ENCODE measurements at regions not wholly inside any gene's neighbourhood (a gene's known extent, or its start where the extent isn't known, plus 50 kb on each side); places are given as distances from the start of the nearest gene placed in this dataset.

DNA sequence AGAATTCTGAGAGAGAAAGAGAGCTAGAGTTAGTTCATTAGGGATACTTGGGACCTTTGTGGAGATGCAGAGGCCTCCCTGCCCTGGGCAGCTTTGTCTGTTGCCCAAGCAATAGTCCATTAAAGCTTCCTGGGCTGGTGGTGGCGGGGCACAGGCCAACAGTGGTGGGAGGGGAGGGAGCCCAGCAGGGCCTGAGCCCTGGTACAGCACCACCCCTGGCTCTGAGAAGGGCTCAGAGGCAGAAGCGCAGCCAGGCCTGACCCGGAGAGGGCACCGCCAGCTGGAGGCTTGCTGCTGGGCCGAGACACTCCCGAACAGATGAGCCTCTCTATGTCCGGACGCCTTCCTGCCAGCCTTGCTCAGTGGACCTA lies 65.3 kb downstream of the EFNB1 start (continued):
- no peak for TF ChIP-seq MAX (IDR thresholded peaks at IDR 0.05; ENCODE audit: low read depth)
- no peak for TF ChIP-seq TAF1 (IDR thresholded peaks at IDR 0.05; ENCODE audit: borderline replicate concordance, low read depth, low read length)
- no peak for TF ChIP-seq EP300 (IDR thresholded peaks at IDR 0.05; ENCODE audit: borderline replicate concordance in 1 of 2, low read depth in 1 of 2, low read length in 1 of 2)
- no peak for TF ChIP-seq RCOR1 (IDR thresholded peaks at IDR 0.05; ENCODE audit: low read length)
- TF ChIP-seq, protein P1, sequence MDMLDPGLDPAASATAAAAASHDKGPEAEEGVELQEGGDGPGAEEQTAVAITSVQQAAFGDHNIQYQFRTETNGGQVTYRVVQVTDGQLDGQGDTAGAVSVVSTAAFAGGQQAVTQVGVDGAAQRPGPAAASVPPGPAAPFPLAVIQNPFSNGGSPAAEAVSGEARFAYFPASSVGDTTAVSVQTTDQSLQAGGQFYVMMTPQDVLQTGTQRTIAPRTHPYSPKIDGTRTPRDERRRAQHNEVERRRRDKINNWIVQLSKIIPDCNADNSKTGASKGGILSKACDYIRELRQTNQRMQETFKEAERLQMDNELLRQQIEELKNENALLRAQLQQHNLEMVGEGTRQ (IDR thresholded peaks at IDR 0.05; ENCODE audit: borderline replicate concordance, low read depth, low read length), result no peak

- Histone ChIP-seq H4K20me1 (ENCODE audit: insufficient read depth) (no peaks in the 10 kb centered on the region), H3K4me2 (no peak overlapping the region), H3K36me3 (replicated peaks in 1 of 2; ENCODE audit: control insufficient read depth in 1 of 2, insufficient read depth in 2 of 2, low read length in 1 of 2) (no peaks in the 10 kb centered on the region), H3K79me2 (ENCODE audit: insufficient read depth) (no peaks in the 10 kb centered on the region), H3K9ac (no peak overlapping the region), H3K27me3 (ENCODE audit: insufficient read depth) (peaks cover 21% of the 10 kb centered on the region), H3K9me3 (no peaks in the 10 kb centered on the region), H2AFZ (ENCODE audit: low read depth) (no peak overlapping the region), H3K4me3 (ENCODE audit: low read depth in 2 of 2, low read length in 1 of 2) (no peak overlapping the region), H3F3A (replicated peaks; ENCODE audit: insufficient read depth) (no peaks in the 10 kb centered on the region), H3K4me1 (ENCODE audit: control insufficient read depth in 1 of 2, insufficient read depth in 2 of 2, low read depth in 1 of 2, low read length in 1 of 2) (peaks cover 9 to 37% of the 10 kb centered on the region in 2 experiments; a peak in 2 of 4 replicates), H3K9me2 (no peaks in the 10 kb centered on the region), H3K27ac (ENCODE audit: low read depth in 2 of 2, low read length in 1 of 2) (no peak overlapping the region)
- ChIA-PET POLR2A (interaction anchor here (1.0 kb wide), 1 partner anchor 54 kb away, joined by 3 read pairs; no protein-coding TSS in a partner anchor), CTCF (interaction anchor here (0.7 to 4.9 kb wide), 2 partner anchors 14 to 65 kb away, joined by 3 to 20 read pairs; partner anchors contain the start of gene EFNB1)
- WGBS (ENCODE audit: low lambda C conversion rate), result 44% methylated on average over 9 of the region's 13 CpGs
- TF ChIP-seq NRF1 (IDR thresholded peaks at IDR 0.05; ENCODE audit: low read depth, low read length) (no peak), TCF12 (IDR thresholded peaks at IDR 0.05) (no peak), GATA2 (CRISPR knock-in tag; IDR thresholded peaks at IDR 0.05) (no peak), EP300 (IDR thresholded peaks at IDR 0.05; ENCODE audit: borderline replicate concordance in 1 of 2, low read depth in 1 of 2, low read length in 1 of 2) (no peak), IRF3 (IDR thresholded peaks at IDR 0.05; ENCODE audit: low read depth, low read length) (no peak), ELF1 (IDR thresholded peaks at IDR 0.05) (no peak), RAD21 (IDR thresholded peaks at IDR 0.05; ENCODE audit: low read length) (no peak)
- TF ChIP-seq, protein P2, sequence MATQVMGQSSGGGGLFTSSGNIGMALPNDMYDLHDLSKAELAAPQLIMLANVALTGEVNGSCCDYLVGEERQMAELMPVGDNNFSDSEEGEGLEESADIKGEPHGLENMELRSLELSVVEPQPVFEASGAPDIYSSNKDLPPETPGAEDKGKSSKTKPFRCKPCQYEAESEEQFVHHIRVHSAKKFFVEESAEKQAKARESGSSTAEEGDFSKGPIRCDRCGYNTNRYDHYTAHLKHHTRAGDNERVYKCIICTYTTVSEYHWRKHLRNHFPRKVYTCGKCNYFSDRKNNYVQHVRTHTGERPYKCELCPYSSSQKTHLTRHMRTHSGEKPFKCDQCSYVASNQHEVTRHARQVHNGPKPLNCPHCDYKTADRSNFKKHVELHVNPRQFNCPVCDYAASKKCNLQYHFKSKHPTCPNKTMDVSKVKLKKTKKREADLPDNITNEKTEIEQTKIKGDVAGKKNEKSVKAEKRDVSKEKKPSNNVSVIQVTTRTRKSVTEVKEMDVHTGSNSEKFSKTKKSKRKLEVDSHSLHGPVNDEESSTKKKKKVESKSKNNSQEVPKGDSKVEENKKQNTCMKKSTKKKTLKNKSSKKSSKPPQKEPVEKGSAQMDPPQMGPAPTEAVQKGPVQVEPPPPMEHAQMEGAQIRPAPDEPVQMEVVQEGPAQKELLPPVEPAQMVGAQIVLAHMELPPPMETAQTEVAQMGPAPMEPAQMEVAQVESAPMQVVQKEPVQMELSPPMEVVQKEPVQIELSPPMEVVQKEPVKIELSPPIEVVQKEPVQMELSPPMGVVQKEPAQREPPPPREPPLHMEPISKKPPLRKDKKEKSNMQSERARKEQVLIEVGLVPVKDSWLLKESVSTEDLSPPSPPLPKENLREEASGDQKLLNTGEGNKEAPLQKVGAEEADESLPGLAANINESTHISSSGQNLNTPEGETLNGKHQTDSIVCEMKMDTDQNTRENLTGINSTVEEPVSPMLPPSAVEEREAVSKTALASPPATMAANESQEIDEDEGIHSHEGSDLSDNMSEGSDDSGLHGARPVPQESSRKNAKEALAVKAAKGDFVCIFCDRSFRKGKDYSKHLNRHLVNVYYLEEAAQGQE (IDR thresholded peaks at IDR 0.05; ENCODE audit: low read depth, low read length), result no peak
- TF ChIP-seq, protein P3, sequence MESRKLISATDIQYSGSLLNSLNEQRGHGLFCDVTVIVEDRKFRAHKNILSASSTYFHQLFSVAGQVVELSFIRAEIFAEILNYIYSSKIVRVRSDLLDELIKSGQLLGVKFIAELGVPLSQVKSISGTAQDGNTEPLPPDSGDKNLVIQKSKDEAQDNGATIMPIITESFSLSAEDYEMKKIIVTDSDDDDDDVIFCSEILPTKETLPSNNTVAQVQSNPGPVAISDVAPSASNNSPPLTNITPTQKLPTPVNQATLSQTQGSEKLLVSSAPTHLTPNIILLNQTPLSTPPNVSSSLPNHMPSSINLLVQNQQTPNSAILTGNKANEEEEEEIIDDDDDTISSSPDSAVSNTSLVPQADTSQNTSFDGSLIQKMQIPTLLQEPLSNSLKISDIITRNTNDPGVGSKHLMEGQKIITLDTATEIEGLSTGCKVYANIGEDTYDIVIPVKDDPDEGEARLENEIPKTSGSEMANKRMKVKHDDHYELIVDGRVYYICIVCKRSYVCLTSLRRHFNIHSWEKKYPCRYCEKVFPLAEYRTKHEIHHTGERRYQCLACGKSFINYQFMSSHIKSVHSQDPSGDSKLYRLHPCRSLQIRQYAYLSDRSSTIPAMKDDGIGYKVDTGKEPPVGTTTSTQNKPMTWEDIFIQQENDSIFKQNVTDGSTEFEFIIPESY (IDR thresholded peaks at IDR 0.05; ENCODE audit: borderline replicate concordance, low read depth), result no peak
- DNase-seq, result no peak
Observed at GRCh38 chrX:68892651-68893050, 63.8 kb downstream of the EFNB1 start.

Data from SK-N-SH (cell line).